Dendritic cell treated with granulocyte-macrophage colony-stimulating factor and Interleukin-4, amounts not matched to agents 40 ng/mL and 50 ng/mL, for 4 days (primary cell): ENCODE measurements at regions not wholly inside any gene's neighbourhood (a gene's known extent, or its start where the extent isn't known, plus 50 kb on each side); places are given as distances from the start of the nearest gene placed in this dataset.

ENCODE experiments used
- H3K27ac Mint-ChIP-seq: one replicate; pipeline ENCODE4 v1.8.0; 2022; ENCODE audit warnings: mild to moderate bottlenecking, mixed read lengths
- H3K27me3 Mint-ChIP-seq: one replicate; pipeline ENCODE4 v1.8.0; 2022; ENCODE audit warnings: mild to moderate bottlenecking, mixed read lengths
- H3K36me3 Mint-ChIP-seq: one replicate; pipeline ENCODE4 v1.8.0; 2022; ENCODE audit warnings: low read depth, mixed read lengths
- H3K4me1 Mint-ChIP-seq: one replicate; pipeline ENCODE4 v1.8.0; 2022; ENCODE audit warnings: low read depth, mixed read lengths
- H3K4me3 Mint-ChIP-seq: one replicate; pipeline ENCODE4 v1.8.0; 2022; ENCODE audit warnings: mild to moderate bottlenecking, moderate library complexity, mixed read lengths
- H3K9me3 Mint-ChIP-seq: one replicate; pipeline ENCODE4 v1.8.0; 2022; ENCODE audit warnings: mixed read lengths
- intact Hi-C: fragments of 100-400 bp; cut with micrococcal nuclease; formaldehyde crosslinking; loops from one replicate; pipeline ENCODE4 v1.15.0; 2022

GRCh38 chr2:65634304-65634703 is 201.9 kb upstream of the SPRED2 start:
- Mint-ChIP-seq H3K27me3 (peaks cover 10% of the 10 kb centered on the region), H3K9me3 (no peaks in the 10 kb centered on the region), H3K4me1 (peaks cover 6% of the 10 kb centered on the region), H3K36me3 (no peaks in the 10 kb centered on the region), H3K27ac (no peak overlapping the region), H3K4me3 (no peak overlapping the region)
- intact Hi-C loops = no loop called here

- Mint-ChIP-seq H3K36me3 (no peaks in the 10 kb centered on the region), H3K27ac (no peak overlapping the region), H3K4me3 (no peak overlapping the region)
Measured at GRCh38 chr2:65630643-65631042, 198.2 kb upstream of the SPRED2 start.

GRCh38 chr2:65628156-65628555 is 195.8 kb upstream of the SPRED2 start:
- H3K4me3 Mint-ChIP-seq = no peak overlapping the region
- H3K9me3 Mint-ChIP-seq = no peaks in the 10 kb centered on the region
- H3K4me1 Mint-ChIP-seq = peaks cover 6% of the 10 kb centered on the region
- intact Hi-C loops = no loop called here
- H3K36me3 Mint-ChIP-seq = no peaks in the 10 kb centered on the region
- H3K27me3 Mint-ChIP-seq = peaks cover 4% of the 10 kb centered on the region
- H3K27ac Mint-ChIP-seq = no peak overlapping the region

More at GRCh38 chr2:65630643-65631042, 198.2 kb upstream of the SPRED2 start:
- intact Hi-C loops = no loop called here
- no peaks in the 10 kb centered on the region for H3K9me3 Mint-ChIP-seq
- peaks cover 6% of the 10 kb centered on the region for H3K4me1 Mint-ChIP-seq
- H3K27me3 Mint-ChIP-seq = peaks cover 4% of the 10 kb centered on the region

GRCh38 chr2:65626831-65627230 is 194.4 kb upstream of the SPRED2 start:
- peaks cover 6% of the 10 kb centered on the region for H3K4me1 Mint-ChIP-seq
- H3K27me3 Mint-ChIP-seq = peaks cover 14% of the 10 kb centered on the region
- intact Hi-C loops = no loop called here
- H3K4me3 Mint-ChIP-seq = no peak overlapping the region
- no peak overlapping the region for H3K27ac Mint-ChIP-seq
- no peaks in the 10 kb centered on the region for H3K9me3 Mint-ChIP-seq
- no peaks in the 10 kb centered on the region for H3K36me3 Mint-ChIP-seq

GRCh38 chr2:65625982-65626381 is 193.6 kb upstream of the SPRED2 start:
- H3K27me3 Mint-ChIP-seq = peaks cover 14% of the 10 kb centered on the region
- intact Hi-C loops = no loop called here
- H3K4me1 Mint-ChIP-seq = peaks cover 6% of the 10 kb centered on the region
- no peaks in the 10 kb centered on the region for H3K9me3 Mint-ChIP-seq
- H3K36me3 Mint-ChIP-seq = no peaks in the 10 kb centered on the region
- H3K27ac Mint-ChIP-seq = no peak overlapping the region
- H3K4me3 Mint-ChIP-seq = no peak overlapping the region

- intact Hi-C loops = no loop called here
Measured at GRCh38 chr2:65622951-65623535, 190.6 kb upstream of the SPRED2 start.

GRCh38 chr2:65622499-65622898 is 190.1 kb upstream of the SPRED2 start:
- no peaks in the 10 kb centered on the region for H3K9me3 Mint-ChIP-seq

More at GRCh38 chr2:65622951-65623535, 190.6 kb upstream of the SPRED2 start:
- Mint-ChIP-seq H3K27me3 (peaks cover 21% of the 10 kb centered on the region), H3K4me1 (peaks cover 8% of the 10 kb centered on the region), H3K27ac (no peak overlapping the region), H3K9me3 (no peaks in the 10 kb centered on the region), H3K36me3 (no peaks in the 10 kb centered on the region), H3K4me3 (no peak overlapping the region)

GRCh38 chr2:65620524-65620923 is 188.1 kb upstream of the SPRED2 start:
- Mint-ChIP-seq H3K4me1 (peaks cover 8% of the 10 kb centered on the region), H3K27me3 (peaks cover 21% of the 10 kb centered on the region), H3K36me3 (no peaks in the 10 kb centered on the region)

More at GRCh38 chr2:65622499-65622898, 190.1 kb upstream of the SPRED2 start:
- Mint-ChIP-seq H3K36me3 (no peaks in the 10 kb centered on the region), H3K4me3 (no peak overlapping the region), H3K4me1 (peaks cover 8% of the 10 kb centered on the region), H3K27ac (no peak overlapping the region), H3K27me3 (peaks cover 21% of the 10 kb centered on the region)
- intact Hi-C loops = no loop called here

GRCh38 chr2:65620026-65620425 is 187.6 kb upstream of the SPRED2 start:
- Mint-ChIP-seq H3K36me3 (no peaks in the 10 kb centered on the region), H3K9me3 (no peaks in the 10 kb centered on the region), H3K4me1 (peaks cover 8% of the 10 kb centered on the region), H3K27me3 (peaks cover 21% of the 10 kb centered on the region), H3K27ac (no peak overlapping the region), H3K4me3 (no peak overlapping the region)
- intact Hi-C loops = no loop called here

More at GRCh38 chr2:65620524-65620923, 188.1 kb upstream of the SPRED2 start:
- no peak overlapping the region for H3K27ac Mint-ChIP-seq
- H3K9me3 Mint-ChIP-seq = no peaks in the 10 kb centered on the region
- intact Hi-C loops = no loop called here
- H3K4me3 Mint-ChIP-seq = no peak overlapping the region

- no peak overlapping the region for H3K27ac Mint-ChIP-seq
- H3K27me3 Mint-ChIP-seq = peaks cover 6% of the 10 kb centered on the region
- no peak overlapping the region for H3K4me3 Mint-ChIP-seq
- H3K36me3 Mint-ChIP-seq = no peaks in the 10 kb centered on the region
- H3K9me3 Mint-ChIP-seq = no peaks in the 10 kb centered on the region
- peaks cover 19% of the 10 kb centered on the region for H3K4me1 Mint-ChIP-seq
- intact Hi-C loops = no loop called here
Measured at GRCh38 chr2:65615602-65616001, 183.2 kb upstream of the SPRED2 start.

- no peak overlapping the region for H3K27ac Mint-ChIP-seq
- H3K4me1 Mint-ChIP-seq = peaks cover 12% of the 10 kb centered on the region
- no peak overlapping the region for H3K4me3 Mint-ChIP-seq
- no peaks in the 10 kb centered on the region for H3K9me3 Mint-ChIP-seq
- intact Hi-C loops = no loop called here
- H3K27me3 Mint-ChIP-seq = peaks cover 5% of the 10 kb centered on the region
- H3K36me3 Mint-ChIP-seq = no peaks in the 10 kb centered on the region
Measured at GRCh38 chr2:65613968-65614555, 181.7 kb upstream of the SPRED2 start.

- Mint-ChIP-seq H3K4me1 (peaks cover 33% of the 10 kb centered on the region), H3K27ac (no peak overlapping the region), H3K27me3 (peaks cover 7% of the 10 kb centered on the region), H3K36me3 (no peaks in the 10 kb centered on the region), H3K4me3 (no peak overlapping the region), H3K9me3 (no peaks in the 10 kb centered on the region)
- intact Hi-C loops = no loop called here
Measured at GRCh38 chr2:65611488-65611887, 179.1 kb upstream of the SPRED2 start.

- Mint-ChIP-seq H3K4me3 (no peak overlapping the region), H3K4me1 (peaks cover 50% of the 10 kb centered on the region), H3K9me3 (no peaks in the 10 kb centered on the region), H3K36me3 (no peaks in the 10 kb centered on the region), H3K27ac (no peak overlapping the region), H3K27me3 (peaks cover 7% of the 10 kb centered on the region)
- intact Hi-C loops = no loop called here
Measured at GRCh38 chr2:65608916-65609315, 176.5 kb upstream of the SPRED2 start.

- H3K4me1 Mint-ChIP-seq = peaks cover 49% of the 10 kb centered on the region
- H3K9me3 Mint-ChIP-seq = no peaks in the 10 kb centered on the region
- H3K27ac Mint-ChIP-seq = no peak overlapping the region
- no peak overlapping the region for H3K4me3 Mint-ChIP-seq
- no peaks in the 10 kb centered on the region for H3K36me3 Mint-ChIP-seq
- intact Hi-C loops = no loop called here
- H3K27me3 Mint-ChIP-seq = peaks cover 7% of the 10 kb centered on the region
Measured at GRCh38 chr2:65608466-65608865, 176.1 kb upstream of the SPRED2 start.
